ENCODE measurements at regions not wholly inside any gene's neighbourhood (a gene's known extent, or its start where the extent isn't known, plus 50 kb on each side); places are given as distances from the start of the nearest gene placed in this dataset.

- DNase-seq (ENCODE audit: low spot score) = no peak
These were observed 1921.9 kb upstream of the SEL1L start for GRCh38 chr14:83455561-83455960.

GRCh38 chr14:83461521-83461920 is 1927.9 kb upstream of the SEL1L start:
- DNase-seq (ENCODE audit: low spot score) = no peak

DNA sequence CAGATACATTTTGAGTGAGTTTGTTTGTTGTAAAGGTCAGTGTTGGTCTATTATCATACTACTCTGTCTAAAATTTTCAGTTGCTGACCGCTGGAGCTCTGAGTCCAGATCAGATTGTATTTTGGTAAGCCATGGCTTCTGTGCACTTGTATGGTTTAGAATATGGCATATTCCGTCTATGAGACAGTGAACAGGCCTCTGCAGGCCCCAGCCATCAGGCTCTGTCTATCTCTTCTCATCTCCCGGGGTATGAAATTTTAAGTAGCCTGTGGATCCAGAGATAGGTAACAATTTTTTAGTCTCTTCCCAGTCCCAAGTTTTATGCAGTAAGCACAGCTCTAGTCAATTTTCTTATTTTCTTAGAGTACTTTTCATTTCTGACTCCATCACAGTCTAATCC is 1929.1 kb upstream of the SEL1L start:
- no peak for DNase-seq (ENCODE audit: low spot score)

DNA sequence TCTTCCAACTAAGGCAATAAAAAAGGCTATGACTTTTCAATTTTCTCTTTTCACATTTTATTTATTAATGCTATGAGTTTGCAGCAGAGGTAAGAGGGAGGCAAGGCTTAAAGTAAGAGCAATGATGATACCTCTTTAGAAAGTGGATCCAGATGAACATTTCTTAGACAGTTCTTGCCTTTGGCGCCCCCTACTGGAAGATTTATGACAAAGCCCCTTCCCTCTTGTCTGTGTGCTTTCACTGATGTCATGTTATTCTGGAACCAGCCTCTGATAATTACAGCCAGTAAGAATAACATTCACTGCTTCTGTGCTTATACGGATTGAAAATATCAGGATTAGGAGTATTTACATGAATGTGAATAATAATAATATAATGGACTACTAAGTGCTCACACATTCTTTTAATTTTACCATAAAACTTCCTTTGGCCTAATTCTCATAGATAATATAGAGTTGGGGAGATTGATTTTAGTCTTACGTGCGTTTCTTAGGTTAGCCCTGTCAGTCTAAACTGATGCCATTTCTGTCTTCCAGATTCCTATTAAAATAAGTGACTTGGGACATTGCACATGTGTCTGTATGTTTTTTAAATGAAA is 1929.9 kb upstream of the SEL1L start:
- DNase-seq (ENCODE audit: low spot score) = peak; percentile 54

- no peak for DNase-seq (ENCODE audit: low spot score)
These were observed 1934.2 kb upstream of the SEL1L start for GRCh38 chr14:83467811-83468210.

DNA sequence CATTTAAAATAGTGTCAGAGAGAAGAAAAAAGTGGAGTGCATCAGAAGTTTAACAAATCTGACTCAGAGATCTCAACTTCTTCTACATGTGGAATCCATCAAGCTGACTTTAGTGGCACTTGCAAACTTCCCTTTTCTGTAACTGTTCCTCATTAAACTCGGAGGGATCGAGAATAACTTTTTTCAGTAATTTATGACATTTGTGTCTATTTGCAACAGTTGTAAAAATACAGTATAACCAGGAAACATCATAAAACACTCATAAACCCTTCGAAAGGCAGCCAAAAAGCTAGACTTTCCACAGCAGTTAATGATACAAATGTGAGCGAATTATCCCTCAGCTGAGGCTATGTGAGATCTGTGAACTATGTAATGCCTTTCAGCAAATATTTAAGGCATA is 1936.8 kb upstream of the SEL1L start:
- DNase-seq (ENCODE audit: low spot score) = no peak

- no peak for DNase-seq (ENCODE audit: low spot score)
These were observed 1937.5 kb upstream of the SEL1L start for GRCh38 chr14:83470959-83471695.

DNA sequence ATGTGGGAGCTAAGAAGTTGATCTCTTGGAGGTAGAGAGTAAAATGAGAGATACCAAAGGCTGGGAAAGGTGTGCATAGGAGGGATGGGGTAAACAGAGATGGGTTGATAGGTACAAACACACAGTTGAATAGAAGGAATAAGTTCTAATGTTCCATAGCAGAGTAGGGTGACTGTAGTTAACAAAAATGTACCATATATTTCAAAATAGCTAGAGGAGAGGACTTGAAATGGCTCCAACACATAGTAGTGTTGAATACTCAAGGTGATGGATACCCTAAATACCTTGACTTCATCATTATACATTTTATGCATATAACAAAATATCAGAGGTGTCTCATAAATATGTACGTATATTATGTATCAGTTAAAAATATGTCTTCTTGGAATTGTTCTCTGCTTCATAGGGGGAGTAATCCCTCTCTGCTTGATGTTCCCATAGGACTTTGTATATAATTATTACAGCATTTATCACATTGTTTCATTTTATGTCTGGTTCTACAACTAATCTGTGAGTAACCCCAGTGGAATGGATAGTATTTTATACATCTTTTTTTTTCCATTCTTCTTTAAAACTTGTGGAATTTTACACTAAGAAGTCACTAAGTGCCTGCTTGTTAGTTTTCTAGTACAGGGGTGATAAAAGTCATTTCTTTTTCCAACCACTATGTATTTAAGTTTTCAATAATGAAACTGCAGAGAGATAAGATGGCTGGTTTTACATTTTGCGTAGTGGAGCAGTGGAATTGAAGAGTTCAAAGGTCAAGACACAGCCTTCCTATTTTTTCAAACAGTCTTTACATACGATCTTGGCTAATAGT is 1940.0 kb upstream of the SEL1L start:
- no peak for DNase-seq (ENCODE audit: low spot score)

DNA sequence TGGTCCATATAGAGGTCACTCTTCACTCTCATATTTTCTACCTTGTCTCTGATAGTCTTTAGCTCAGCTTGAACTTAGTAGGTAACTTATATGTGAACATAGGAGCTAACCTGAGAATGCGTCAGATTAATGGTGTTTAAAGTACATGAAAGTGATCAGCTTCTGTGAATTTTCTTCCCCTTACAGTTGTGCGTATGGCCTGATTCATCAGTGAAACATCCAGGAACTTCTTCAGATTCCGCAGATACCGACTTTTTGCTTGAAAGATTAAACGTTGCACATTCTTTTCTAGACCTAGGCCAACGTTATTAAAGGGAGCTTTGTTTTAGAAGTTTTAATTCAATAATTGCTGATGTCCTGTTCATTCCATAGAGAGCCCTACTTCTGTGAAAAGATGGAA is 1945.1 kb upstream of the SEL1L start:
- DNase-seq (ENCODE audit: low spot score) = no peak

DNA sequence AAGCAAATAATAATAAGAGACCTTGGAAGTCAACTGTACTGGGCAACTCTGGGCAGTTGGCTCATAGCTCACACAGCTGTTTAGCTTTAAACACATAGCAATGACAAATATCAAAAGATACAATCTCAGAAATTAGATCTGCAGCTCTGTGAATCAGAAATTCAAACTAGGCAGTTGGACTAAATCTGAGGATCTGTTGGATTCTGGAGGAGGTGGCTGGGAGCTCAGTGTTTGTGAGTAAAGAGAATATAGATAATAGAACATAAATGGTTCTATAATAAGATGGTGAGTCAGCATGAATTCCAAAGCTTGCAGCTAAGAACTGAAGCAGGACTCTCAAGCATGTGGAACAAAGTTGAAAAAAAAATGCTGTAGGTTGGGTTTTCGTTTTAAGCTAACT is 1949.4 kb upstream of the SEL1L start:
- DNase-seq (ENCODE audit: low spot score) = no peak

DNA sequence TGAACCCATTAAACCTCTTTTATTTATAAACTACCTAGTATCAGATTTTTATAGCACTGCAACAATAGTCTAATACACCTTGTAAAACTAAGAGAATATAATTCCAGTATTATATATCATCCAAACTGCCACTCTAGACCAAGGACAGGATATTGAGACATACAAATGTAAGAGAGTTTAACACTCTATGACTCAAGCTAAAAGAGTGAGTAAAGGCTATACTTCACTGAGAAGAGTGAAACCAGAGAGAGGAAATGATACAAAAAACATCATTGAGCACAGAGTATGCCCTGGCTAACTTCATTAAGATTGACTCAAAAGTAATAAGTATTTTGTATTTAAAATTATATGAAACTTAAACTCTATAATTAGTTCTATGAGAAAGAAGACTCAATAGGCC is 1951.9 kb upstream of the SEL1L start:
- DNase-seq (ENCODE audit: low spot score) = no peak

- DNase-seq (ENCODE audit: low spot score) = no peak
These were observed 1957.4 kb upstream of the SEL1L start for GRCh38 chr14:83491091-83491490.

- no peak for DNase-seq (ENCODE audit: low spot score)
These were observed 1987.2 kb upstream of the SEL1L start for GRCh38 chr14:83520837-83521236.

GRCh38 chr14:83529531-83529930 is 1995.9 kb upstream of the SEL1L start:
- no peak for DNase-seq (ENCODE audit: low spot score)

GRCh38 chr14:83533734-83534133 is 1996.2 kb upstream of the FLRT2 start:
- no peak for DNase-seq (ENCODE audit: low spot score)

DNA sequence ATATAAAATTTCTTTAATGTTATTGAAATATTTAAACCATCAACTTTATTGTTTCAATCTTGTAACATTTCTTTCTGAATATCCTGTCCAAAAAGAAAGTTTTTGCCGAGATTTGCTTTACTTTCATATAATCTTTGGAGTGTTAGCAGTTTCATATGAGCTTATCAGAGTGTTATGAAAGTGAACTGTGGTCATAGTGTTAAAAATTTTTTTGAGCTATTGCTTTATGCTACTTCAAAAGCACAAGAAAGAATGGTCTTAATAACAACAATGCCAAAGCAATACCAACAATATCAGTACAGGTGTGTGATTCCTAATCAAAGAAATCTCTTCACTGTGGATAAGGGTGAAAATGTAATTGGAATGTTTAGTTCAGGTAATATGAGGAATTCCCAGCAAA is 1994.9 kb upstream of the FLRT2 start:
- DNase-seq (ENCODE audit: low spot score) = no peak

GRCh38 chr14:83535444-83535843 is 1994.5 kb upstream of the FLRT2 start:
- no peak for DNase-seq (ENCODE audit: low spot score)

GRCh38 chr14:83541147-83541546 is 1988.8 kb upstream of the FLRT2 start:
- no peak for DNase-seq (ENCODE audit: low spot score)

- DNase-seq (ENCODE audit: low spot score) = no peak
These were observed 1981.7 kb upstream of the FLRT2 start for GRCh38 chr14:83548061-83548839.

DNA sequence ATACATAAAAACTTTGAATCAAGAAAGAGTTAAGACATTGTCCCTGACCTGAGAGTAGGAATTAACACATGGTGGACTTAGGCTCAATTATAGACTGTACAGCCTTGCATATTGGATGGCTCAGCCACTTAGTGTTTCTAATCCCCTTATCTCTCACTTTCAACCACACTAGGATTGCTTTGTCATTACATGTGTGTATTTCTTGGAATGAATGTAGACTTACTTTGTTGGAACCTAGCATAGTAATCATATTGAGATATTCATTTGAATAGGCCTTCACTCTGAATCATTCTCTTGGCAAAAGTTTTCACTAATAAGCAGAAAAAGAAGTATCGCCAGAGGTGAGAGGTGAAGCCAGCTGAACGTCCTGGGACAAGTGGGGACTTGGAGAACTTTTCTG is 1973.9 kb upstream of the FLRT2 start:
- no peak for DNase-seq (ENCODE audit: low spot score)

- no peak for DNase-seq (ENCODE audit: low spot score)
These were observed 1973.0 kb upstream of the FLRT2 start for GRCh38 chr14:83556746-83557453.

DNA sequence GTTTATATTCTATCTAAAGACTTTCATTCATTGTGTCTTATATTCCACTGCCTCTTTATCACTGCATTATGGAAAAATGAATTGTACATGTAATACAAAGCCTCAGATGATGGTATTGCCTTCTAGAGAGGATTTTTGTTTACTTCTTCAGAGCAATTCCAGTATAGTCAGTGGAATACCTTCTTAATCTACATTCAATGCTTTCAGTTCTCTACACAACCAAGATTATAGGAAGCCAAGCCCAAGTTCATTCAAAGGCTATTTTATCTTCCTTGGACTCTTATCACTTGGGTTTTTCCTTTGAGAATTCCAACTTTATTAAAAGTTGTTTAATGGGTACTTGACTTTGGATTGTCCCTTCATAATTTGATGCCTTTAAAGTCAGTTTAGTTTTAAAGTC is 1971.0 kb upstream of the FLRT2 start:
- DNase-seq (ENCODE audit: low spot score) = no peak
